ENCODE measurements at regions not wholly inside any gene's neighbourhood (a gene's known extent, or its start where the extent isn't known, plus 50 kb on each side); places are given as distances from the start of the nearest gene placed in this dataset.

GRCh38 chr1:64328193-64328592 is 124.8 kb downstream of the UBE2U start:
- no peak overlapping the region for H3K4me3 ChIP-seq
- no peaks in the 10 kb centered on the region for H3K9me3 ChIP-seq (ENCODE audit: low read depth, low read length)
- DNase-seq (ENCODE audit: low read depth, low spot score), result no peak
- H3K36me3 ChIP-seq (ENCODE audit: insufficient read depth, low read length), result no peaks in the 10 kb centered on the region
- H3K27ac ChIP-seq, result no peak overlapping the region
- TF ChIP-seq FOXP2 (optimal IDR thresholded peaks at IDR 0.05; ENCODE audit: control extremely low read depth, extremely low read length, insufficient read depth), result no peak
- no peak for TF ChIP-seq POLR2AphosphoS5 (IDR thresholded peaks at IDR 0.05; ENCODE audit: borderline replicate concordance, low read depth, low read length)
- TF ChIP-seq EZH2 (IDR thresholded peaks at IDR 0.05), result no peak
- H3K9ac ChIP-seq (ENCODE audit: insufficient read length), result no peak overlapping the region

GRCh38 chr1:64330839-64331238 is 127.4 kb downstream of the UBE2U start:
- H3K9ac ChIP-seq (ENCODE audit: insufficient read length), result no peak overlapping the region
- DNase-seq (ENCODE audit: low read depth, low spot score), result no peak
- no peaks in the 10 kb centered on the region for H3K36me3 ChIP-seq (ENCODE audit: insufficient read depth, low read length)
- TF ChIP-seq EZH2 (IDR thresholded peaks at IDR 0.05) (no peak), FOXP2 (optimal IDR thresholded peaks at IDR 0.05; ENCODE audit: control extremely low read depth, extremely low read length, insufficient read depth) (no peak), POLR2AphosphoS5 (IDR thresholded peaks at IDR 0.05; ENCODE audit: borderline replicate concordance, low read depth, low read length) (no peak)
- H3K27ac ChIP-seq, result no peak overlapping the region
- no peaks in the 10 kb centered on the region for H3K9me3 ChIP-seq (ENCODE audit: low read depth, low read length)
- no peak overlapping the region for H3K4me3 ChIP-seq

- no peak for DNase-seq (ENCODE audit: low read depth, low spot score)
- Histone ChIP-seq H3K9me3 (ENCODE audit: low read depth, low read length) (no peaks in the 10 kb centered on the region), H3K9ac (ENCODE audit: insufficient read length) (no peak overlapping the region), H3K36me3 (ENCODE audit: insufficient read depth, low read length) (no peaks in the 10 kb centered on the region), H3K4me3 (no peak overlapping the region), H3K27ac (no peak overlapping the region)
- no peak for TF ChIP-seq FOXP2 (optimal IDR thresholded peaks at IDR 0.05; ENCODE audit: control extremely low read depth, extremely low read length, insufficient read depth)
- TF ChIP-seq EZH2 (IDR thresholded peaks at IDR 0.05), result no peak
- TF ChIP-seq POLR2AphosphoS5 (IDR thresholded peaks at IDR 0.05; ENCODE audit: borderline replicate concordance, low read depth, low read length), result no peak
These were observed 132.2 kb downstream of the UBE2U start for GRCh38 chr1:64335636-64336035.

GRCh38 chr1:64337475-64337874 is 132.5 kb upstream of the CACHD1 start:
- no peak for TF ChIP-seq FOXP2 (optimal IDR thresholded peaks at IDR 0.05; ENCODE audit: control extremely low read depth, extremely low read length, insufficient read depth)
- TF ChIP-seq POLR2AphosphoS5 (IDR thresholded peaks at IDR 0.05; ENCODE audit: borderline replicate concordance, low read depth, low read length), result no peak
- no peak for TF ChIP-seq EZH2 (IDR thresholded peaks at IDR 0.05)
- H3K9me3 ChIP-seq (ENCODE audit: low read depth, low read length), result no peaks in the 10 kb centered on the region
- H3K4me3 ChIP-seq, result peak overlapping the region; percentile 42
- DNase-seq (ENCODE audit: low read depth, low spot score), result no peak
- no peak overlapping the region for H3K9ac ChIP-seq (ENCODE audit: insufficient read length)
- H3K36me3 ChIP-seq (ENCODE audit: insufficient read depth, low read length), result no peaks in the 10 kb centered on the region
- peak overlapping the region; percentile 81 for H3K27ac ChIP-seq

GRCh38 chr1:64337926-64338325 is 132.0 kb upstream of the CACHD1 start:
- Histone ChIP-seq H3K4me3 (peak overlapping the region; percentile 42), H3K36me3 (ENCODE audit: insufficient read depth, low read length) (no peaks in the 10 kb centered on the region), H3K27ac (peak overlapping the region; percentile 81), H3K9me3 (ENCODE audit: low read depth, low read length) (no peaks in the 10 kb centered on the region), H3K9ac (ENCODE audit: insufficient read length) (no peak overlapping the region)
- DNase-seq (ENCODE audit: low read depth, low spot score), result no peak
- TF ChIP-seq EZH2 (IDR thresholded peaks at IDR 0.05) (no peak), FOXP2 (optimal IDR thresholded peaks at IDR 0.05; ENCODE audit: control extremely low read depth, extremely low read length, insufficient read depth) (no peak), POLR2AphosphoS5 (IDR thresholded peaks at IDR 0.05; ENCODE audit: borderline replicate concordance, low read depth, low read length) (no peak)

GRCh38 chr1:64340361-64340760 is 129.6 kb upstream of the CACHD1 start:
- H3K36me3 ChIP-seq (ENCODE audit: insufficient read depth, low read length), result no peaks in the 10 kb centered on the region
- no peak overlapping the region for H3K9ac ChIP-seq (ENCODE audit: insufficient read length)
- TF ChIP-seq POLR2AphosphoS5 (IDR thresholded peaks at IDR 0.05; ENCODE audit: borderline replicate concordance, low read depth, low read length), result no peak
- no peak for TF ChIP-seq FOXP2 (optimal IDR thresholded peaks at IDR 0.05; ENCODE audit: control extremely low read depth, extremely low read length, insufficient read depth)
- TF ChIP-seq EZH2 (IDR thresholded peaks at IDR 0.05), result no peak
- H3K27ac ChIP-seq, result no peak overlapping the region
- no peak for DNase-seq (ENCODE audit: low read depth, low spot score)
- no peaks in the 10 kb centered on the region for H3K9me3 ChIP-seq (ENCODE audit: low read depth, low read length)
- H3K4me3 ChIP-seq, result no peak overlapping the region

- no peak for TF ChIP-seq FOXP2 (optimal IDR thresholded peaks at IDR 0.05; ENCODE audit: control extremely low read depth, extremely low read length, insufficient read depth)
- no peak for TF ChIP-seq POLR2AphosphoS5 (IDR thresholded peaks at IDR 0.05; ENCODE audit: borderline replicate concordance, low read depth, low read length)
- TF ChIP-seq EZH2 (IDR thresholded peaks at IDR 0.05), result no peak
- Histone ChIP-seq H3K36me3 (ENCODE audit: insufficient read depth, low read length) (no peaks in the 10 kb centered on the region), H3K9me3 (ENCODE audit: low read depth, low read length) (no peaks in the 10 kb centered on the region), H3K27ac (0 out of 2 replicates have a peak overlapping the region, but pooled peaks have one; percentile 6), H3K9ac (ENCODE audit: insufficient read length) (no peak overlapping the region), H3K4me3 (peak overlapping the region; percentile 23)
- no peak for DNase-seq (ENCODE audit: low read depth, low spot score)
These were observed 126.7 kb upstream of the CACHD1 start for GRCh38 chr1:64343105-64343822.

GRCh38 chr1:64343823-64344190 is 126.1 kb upstream of the CACHD1 start:
- Histone ChIP-seq H3K9me3 (ENCODE audit: low read depth, low read length) (no peaks in the 10 kb centered on the region), H3K27ac (no peak overlapping the region), H3K36me3 (ENCODE audit: insufficient read depth, low read length) (no peaks in the 10 kb centered on the region), H3K4me3 (peak overlapping the region; percentile 23; the same call in 1 of the 2 replicates), H3K9ac (ENCODE audit: insufficient read length) (no peak overlapping the region)
- no peak for DNase-seq (ENCODE audit: low read depth, low spot score)
- no peak for TF ChIP-seq POLR2AphosphoS5 (IDR thresholded peaks at IDR 0.05; ENCODE audit: borderline replicate concordance, low read depth, low read length)
- TF ChIP-seq EZH2 (IDR thresholded peaks at IDR 0.05), result no peak
- TF ChIP-seq FOXP2 (optimal IDR thresholded peaks at IDR 0.05; ENCODE audit: control extremely low read depth, extremely low read length, insufficient read depth), result no peak
